ENCODE measurements at regions not wholly inside any gene's neighbourhood (a gene's known extent, or its start where the extent isn't known, plus 50 kb on each side); places are given as distances from the start of the nearest gene placed in this dataset.

- Histone ChIP-seq H3K4me3 (replicated peaks in 1 of 3; ENCODE audit: insufficient read depth in 1 of 3, low read depth in 2 of 3, low read length in 3 of 3) (no peak overlapping the region), H3K27ac (ENCODE audit: extremely low read length, insufficient read depth, low read length) (no peak overlapping the region), H3K4me1 (ENCODE audit: insufficient read depth, low read length) (no peaks in the 10 kb centered on the region), H3K36me3 (replicated peaks in 1 of 2; ENCODE audit: control insufficient read depth in 1 of 2, insufficient read depth in 2 of 2, low read length in 2 of 2) (no peaks in the 10 kb centered on the region), H3K27me3 (ENCODE audit: control insufficient read depth in 1 of 2, insufficient read depth in 2 of 2, low read length in 2 of 2) (peaks cover 0 to 3% of the 10 kb centered on the region in 2 experiments; a peak in 1 of 5 replicates), H3K9ac (ENCODE audit: insufficient read depth, low read depth, low read length) (no peak overlapping the region), H3K79me2 (ENCODE audit: insufficient read depth, low read length) (no peaks in the 10 kb centered on the region), H4K20me1 (ENCODE audit: insufficient read depth, low read length) (no peaks in the 10 kb centered on the region), H2AFZ (ENCODE audit: low read length) (no peak overlapping the region), H3K4me2 (ENCODE audit: low read depth, low read length) (no peak overlapping the region), H3K9me3 (ENCODE audit: low read length) (no peaks in the 10 kb centered on the region)
- in situ Hi-C loops (cut with HindIII; ENCODE audit: extremely low pct_ligation_motif_present, low pct_unique_long_range_greater_than_20kb) (no loop called here), intact Hi-C loops (cut with micrococcal nuclease; ENCODE audit: unreplicated experiment) (no loop called here)
- ATAC-seq (no peak), FAIRE-seq (no peak), DNase-seq (ENCODE audit: low spot score) (no peak)
- ChIA-PET POLR2A (no interaction called here), CTCF (ENCODE audit: low intra/inter-chr PET ratio, low total read pairs) (no interaction called here)
- BruUV-seq (replicated peaks) = no TSS peak
- 12% methylated on average over 2 of the region's 2 CpGs for WGBS (ENCODE audit: low lambda C conversion rate)
- no peak for TF ChIP-seq ZNF142 (CRISPR knock-in tag; IDR thresholded peaks at IDR 0.05)
- no peak for TF ChIP-seq ZNF550 (CRISPR knock-in tag; IDR thresholded peaks at IDR 0.05; ENCODE audit: borderline replicate concordance)
- TF ChIP-seq NFYC (CRISPR knock-in tag; IDR thresholded peaks at IDR 0.05) = no peak
- no peak for TF ChIP-seq ZNF678 (CRISPR knock-in tag; IDR thresholded peaks at IDR 0.05)
- no peak for TF ChIP-seq ZNF879 (CRISPR knock-in tag; IDR thresholded peaks at IDR 0.05)
- no peak for TF ChIP-seq ATF7-NPFF (CRISPR knock-in tag; IDR thresholded peaks at IDR 0.05; ENCODE audit: low read depth)
- no peak for TF ChIP-seq KLF15 (CRISPR knock-in tag; IDR thresholded peaks at IDR 0.05; ENCODE audit: borderline replicate concordance)
- TF ChIP-seq DBP (CRISPR knock-in tag; IDR thresholded peaks at IDR 0.05; ENCODE audit: not compliant biosample characterization) = no peak
- no peak for TF ChIP-seq MXD4 (CRISPR knock-in tag; IDR thresholded peaks at IDR 0.05)
- no peak for TF ChIP-seq SMAD1 (CRISPR knock-in tag; IDR thresholded peaks at IDR 0.05; ENCODE audit: borderline replicate concordance, low read depth)
- TF ChIP-seq ATM (IDR thresholded peaks at IDR 0.05; ENCODE audit: borderline replicate concordance) = no peak
Measured at GRCh38 chr6:14860774-14861173, 385.1 kb upstream of the JARID2 start.

Measured in HepG2 (cell line).